HFFc6 (cell line): ENCODE measurements at regions not wholly inside any gene's neighbourhood (a gene's known extent, or its start where the extent isn't known, plus 50 kb on each side); places are given as distances from the start of the nearest gene placed in this dataset.

ENCODE experiments used
- DNase-seq: peaks from one replicate; pipeline ENCODE4 v3.0.0-alpha.2; 2018
- H3K27ac Mint-ChIP-seq: 2 replicates; pipeline ENCODE4 v1.8.0; 2020; ENCODE audit warnings: mild to moderate bottlenecking, mixed read lengths
- H3K27me3 Mint-ChIP-seq: 2 replicates; pipeline ENCODE4 v1.8.0; 2021; ENCODE audit warnings: mild to moderate bottlenecking, moderate library complexity, mixed read lengths; ENCODE audit not compliant: insufficient read depth
- H3K36me3 Mint-ChIP-seq: 2 replicates; pipeline ENCODE4 v1.8.0; 2021; ENCODE audit warnings: low read depth, mixed read lengths
- H3K4me1 Mint-ChIP-seq: 2 replicates; pipeline ENCODE4 v1.8.0; 2020; ENCODE audit warnings: low read depth, mixed read lengths
- H3K4me3 Mint-ChIP-seq: 2 replicates; pipeline ENCODE4 v1.8.0; 2020; ENCODE audit warnings: mild to moderate bottlenecking, moderate library complexity, mixed read lengths
- H3K9me3 Mint-ChIP-seq: 2 replicates; pipeline ENCODE4 v1.8.0; 2020; ENCODE audit warnings: mild to moderate bottlenecking, mixed read lengths
- CTCF ChIP-seq: fragments of 200-600 bp; sonication (generic); IDR thresholded peaks from 2 replicates; pipeline ENCODE4 v1.5.0; 2021; ENCODE audit warnings: antibody characterized with exemption, mild to moderate bottlenecking

DNA sequence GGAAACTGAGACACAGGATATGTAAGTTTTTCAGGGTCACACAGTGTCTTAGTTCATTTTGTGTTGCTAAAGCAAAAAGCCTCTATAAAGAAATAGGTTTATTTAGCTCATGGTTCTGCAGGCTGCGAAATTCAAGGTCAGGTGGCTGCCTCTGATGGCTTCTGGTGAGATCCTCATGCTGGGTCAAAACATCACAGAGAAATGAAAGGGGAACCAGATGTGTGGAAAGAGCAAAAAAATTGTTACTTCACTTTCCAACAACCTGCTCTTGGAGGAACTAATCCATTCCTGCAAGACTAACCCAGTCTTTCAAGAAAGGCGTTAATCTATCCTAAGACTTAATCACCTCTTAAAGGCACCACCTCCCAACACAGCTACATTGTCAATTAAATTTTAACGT lies 64.2 kb upstream of the UBL3 start:
- Mint-ChIP-seq H3K4me1 (peaks cover 40% of the 10 kb centered on the region), H3K27ac (no peak overlapping the region), H3K27me3 (no peaks in the 10 kb centered on the region; the same call in 1 of the 2 replicates), H3K9me3 (no peaks in the 10 kb centered on the region), H3K4me3 (no peak overlapping the region), H3K36me3 (no peaks in the 10 kb centered on the region; the same call in 1 of the 2 replicates)
- TF ChIP-seq CTCF = no peak
- DNase-seq = no peak

GRCh38 chr13:29911781-29912418 lies 61.5 kb upstream of the UBL3 start:
- Mint-ChIP-seq H3K27ac (no peak overlapping the region), H3K9me3 (no peaks in the 10 kb centered on the region), H3K36me3 (no peaks in the 10 kb centered on the region), H3K4me1 (peaks cover 43% of the 10 kb centered on the region), H3K27me3 (no peaks in the 10 kb centered on the region; the same call in 1 of the 2 replicates), H3K4me3 (no peak overlapping the region)
- DNase-seq = no peak
- TF ChIP-seq CTCF = no peak

DNA sequence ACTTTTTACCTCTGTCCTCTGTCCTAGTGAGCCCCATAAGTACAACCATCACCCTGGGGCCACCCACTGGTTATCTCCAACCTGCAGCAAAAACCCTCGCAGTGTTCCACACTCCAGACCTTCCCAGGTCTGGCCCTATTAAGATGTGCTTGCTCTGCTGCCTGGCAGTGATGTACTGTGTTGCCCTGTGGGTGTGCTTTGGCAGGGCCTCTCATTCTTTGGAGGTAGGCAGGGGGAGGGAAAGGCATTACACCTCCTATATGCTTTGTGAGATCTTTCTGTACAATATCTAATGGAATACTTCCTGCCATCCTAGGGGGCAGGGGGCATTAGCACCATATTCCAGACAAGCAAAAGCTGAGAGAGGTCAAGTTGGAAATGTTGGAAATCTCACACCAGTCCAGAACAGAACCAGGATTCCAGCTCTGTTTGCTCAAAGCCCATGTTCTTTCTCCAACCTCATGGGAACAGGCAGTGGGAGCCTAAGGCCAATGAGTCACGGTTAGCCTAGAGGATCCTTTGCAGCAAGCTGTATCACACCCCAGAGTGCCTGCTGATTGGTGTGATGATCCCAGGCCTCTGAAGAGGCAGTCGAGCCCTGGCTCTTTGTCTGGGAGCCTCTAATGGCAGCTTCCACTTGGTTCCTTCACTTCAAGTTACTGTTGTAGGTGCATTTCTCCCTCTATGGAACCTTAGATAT lies 59.7 kb upstream of the UBL3 start:
- Mint-ChIP-seq H3K9me3 (no peaks in the 10 kb centered on the region), H3K27ac (peak overlapping the region; percentile 79), H3K4me3 (no peak overlapping the region), H3K27me3 (no peaks in the 10 kb centered on the region; the same call in 1 of the 2 replicates), H3K4me1 (peaks cover 47% of the 10 kb centered on the region), H3K36me3 (no peaks in the 10 kb centered on the region)
- TF ChIP-seq CTCF = no peak
- peak; percentile 85 for DNase-seq

DNA sequence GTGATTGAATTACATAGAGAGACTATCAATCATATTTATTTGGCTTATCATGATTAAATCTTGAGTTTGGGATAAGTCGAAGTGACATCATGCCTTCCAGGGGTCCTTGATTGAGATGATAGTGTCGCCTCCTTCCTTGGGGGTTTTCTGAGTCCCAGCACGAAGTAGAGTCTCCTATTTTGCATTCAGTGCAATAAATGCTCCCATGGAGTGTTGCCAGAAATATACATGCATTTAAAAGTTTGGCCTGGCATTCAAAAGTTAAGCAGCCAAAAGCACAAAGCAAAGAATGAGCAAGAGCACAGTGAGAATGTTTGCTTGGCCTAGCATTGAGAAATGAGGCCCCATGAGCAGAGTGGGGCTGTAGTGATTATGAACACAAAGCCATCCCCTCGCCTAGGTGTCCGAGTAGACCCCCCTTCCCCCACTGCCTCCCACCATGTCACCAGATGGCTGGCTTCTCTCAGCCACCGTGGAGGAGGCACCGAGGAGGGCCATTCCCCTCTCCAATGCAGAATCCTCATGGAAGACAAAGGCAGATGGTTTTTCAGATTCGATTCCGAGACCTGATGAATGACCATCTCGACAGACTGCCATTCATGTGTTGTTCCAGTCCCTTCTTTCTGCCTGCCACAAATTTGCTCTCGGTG lies 58.8 kb upstream of the UBL3 start:
- Mint-ChIP-seq H3K27me3 (no peaks in the 10 kb centered on the region; the same call in 1 of the 2 replicates), H3K4me1 (peaks cover 47% of the 10 kb centered on the region), H3K9me3 (no peaks in the 10 kb centered on the region), H3K27ac (no peak overlapping the region), H3K36me3 (no peaks in the 10 kb centered on the region), H3K4me3 (no peak overlapping the region)
- DNase-seq = no peak
- no peak for TF ChIP-seq CTCF

GRCh38 chr13:29908416-29909080 lies 58.1 kb upstream of the UBL3 start:
- Mint-ChIP-seq H3K9me3 (no peaks in the 10 kb centered on the region), H3K4me3 (peak overlapping the region; percentile 31; the same call in 1 of the 2 replicates), H3K4me1 (peaks cover 47% of the 10 kb centered on the region), H3K27me3 (no peaks in the 10 kb centered on the region; the same call in 1 of the 2 replicates), H3K36me3 (no peaks in the 10 kb centered on the region), H3K27ac (peak overlapping the region; percentile 10; the same call in 1 of the 2 replicates)
- DNase-seq = peak; percentile 47
- TF ChIP-seq CTCF = no peak
